ENCODE measurements at regions not wholly inside any gene's neighbourhood (a gene's known extent, or its start where the extent isn't known, plus 50 kb on each side); places are given as distances from the start of the nearest gene placed in this dataset.
"Not testable (repeated sequence)": the region's sequence is repeated elsewhere in the genome, so short reads cannot be mapped to it uniquely, and the experiment has no call there.

DNA sequence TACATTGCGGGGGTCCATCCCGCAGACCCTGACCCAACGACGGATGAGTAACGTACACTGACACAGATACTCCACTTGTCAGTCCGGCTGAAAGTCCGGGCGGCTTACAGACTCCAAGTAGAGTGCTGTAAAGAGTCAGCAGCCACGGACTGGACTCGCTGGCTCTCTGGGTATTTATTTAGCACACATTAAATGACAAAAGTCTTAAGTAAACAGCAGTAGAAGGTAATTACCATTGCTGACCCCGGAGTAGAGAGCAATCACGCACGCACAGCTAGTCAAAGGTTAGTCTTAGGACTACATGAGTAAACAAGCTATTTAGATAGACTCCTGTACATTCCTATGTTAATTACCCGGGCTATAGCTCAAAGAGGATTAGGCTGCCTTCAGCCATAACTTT lies 780.9 kb downstream of the RPS29 start:
- DNase-seq = no peak

GRCh38 chr14:48792376-48793024 lies 793.7 kb downstream of the RPS29 start:
- DNase-seq = no peak

- DNase-seq = no peak
Observed at GRCh38 chr14:48788771-48789170, 797.4 kb downstream of the RPS29 start.

DNA sequence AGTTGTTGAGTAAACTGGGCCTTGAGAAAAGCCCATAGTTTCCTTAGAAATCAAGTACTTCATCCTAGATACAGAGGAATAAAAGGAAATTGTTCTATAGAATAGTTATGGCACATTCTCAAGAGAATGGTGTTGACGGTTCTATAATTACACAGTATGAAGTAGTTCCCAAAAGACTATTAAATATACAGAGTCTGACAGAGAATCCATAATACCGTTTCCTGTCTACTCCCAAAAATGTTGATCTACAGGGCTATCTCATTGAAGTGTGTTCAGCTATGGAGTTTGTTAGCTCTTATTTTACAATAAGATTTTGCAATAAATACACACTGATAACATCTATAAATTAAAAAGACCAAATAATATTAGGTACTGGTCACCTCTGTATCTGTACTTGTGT lies 799.7 kb downstream of the RPS29 start:
- DNase-seq = no peak

- DNase-seq = no peak
Observed at GRCh38 chr14:48771717-48772116, 814.5 kb downstream of the RPS29 start.

GRCh38 chr14:48751293-48751692 lies 834.9 kb downstream of the RPS29 start:
- DNase-seq = no peak

DNA sequence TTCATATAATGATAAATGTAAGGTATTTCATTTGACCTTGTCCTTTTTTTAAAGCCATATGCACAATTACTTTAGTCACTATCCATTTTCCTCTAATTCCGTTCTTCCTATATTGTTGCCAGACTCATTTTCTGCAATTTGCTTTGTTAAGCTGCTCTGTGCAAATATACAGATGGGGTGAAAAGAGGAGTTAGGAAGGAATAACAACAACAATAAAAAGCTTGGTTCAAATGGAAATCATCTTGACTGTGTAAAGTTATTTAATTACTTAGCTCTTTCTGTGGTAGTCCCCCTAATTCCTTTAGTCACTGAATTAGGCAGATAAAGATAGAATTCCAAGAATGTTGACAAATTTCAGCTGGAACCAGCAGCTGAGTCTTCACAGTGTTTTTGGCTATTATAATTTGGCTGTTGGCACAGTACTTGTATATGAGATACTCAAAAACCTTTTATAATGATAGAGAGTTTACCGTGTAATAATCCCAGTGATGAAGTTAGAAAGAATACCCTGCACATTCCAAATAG lies 838.0 kb downstream of the RPS29 start:
- DNase-seq = peak; percentile 20

DNA sequence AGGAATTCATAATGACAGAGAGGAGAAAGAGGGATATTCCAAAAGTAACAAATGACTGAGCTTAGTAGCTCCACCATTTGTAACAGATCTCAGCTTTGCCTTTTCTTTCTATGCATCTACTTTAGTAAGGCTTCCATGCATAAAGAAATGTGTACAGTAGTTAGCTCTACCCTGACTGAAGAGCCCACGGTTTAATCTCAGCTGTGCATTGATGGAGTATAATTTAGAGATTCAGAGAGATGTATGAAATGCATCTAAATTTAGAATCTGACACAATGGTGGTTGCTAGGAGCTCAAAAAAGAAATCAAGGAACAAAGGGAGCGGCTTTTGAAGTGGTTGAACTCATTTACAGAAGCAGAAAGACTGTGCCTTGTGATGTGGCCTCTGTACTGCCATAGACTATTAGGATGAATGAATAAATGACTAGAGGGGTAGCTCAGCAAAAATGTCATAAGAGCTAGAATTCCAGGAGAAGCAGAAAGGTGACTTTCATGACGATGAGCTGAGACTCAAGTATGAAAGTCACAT lies 838.6 kb downstream of the RPS29 start:
- DNase-seq = no peak

DNA sequence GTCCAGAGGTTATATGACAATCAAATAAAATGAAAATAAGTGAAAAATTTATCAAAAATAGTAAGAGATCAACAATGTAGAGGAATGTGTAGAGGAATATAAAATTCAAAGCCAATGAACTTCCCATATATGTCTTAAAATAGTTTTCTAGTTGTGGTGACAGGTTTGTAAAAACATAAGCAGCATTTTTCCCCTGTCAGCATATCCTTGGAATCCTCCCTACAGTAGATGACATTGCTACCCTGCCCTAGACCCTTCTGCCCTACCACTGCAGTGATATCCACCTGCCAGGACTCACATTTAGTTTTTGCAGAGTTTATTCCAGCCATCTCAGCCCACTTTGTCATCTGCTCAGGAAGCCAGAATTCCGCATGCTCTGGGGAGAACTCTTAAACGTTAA lies 842.0 kb downstream of the RPS29 start:
- no peak for DNase-seq

GRCh38 chr14:48738186-48738925 lies 847.8 kb downstream of the RPS29 start:
- peak; percentile 85 for DNase-seq

DNA sequence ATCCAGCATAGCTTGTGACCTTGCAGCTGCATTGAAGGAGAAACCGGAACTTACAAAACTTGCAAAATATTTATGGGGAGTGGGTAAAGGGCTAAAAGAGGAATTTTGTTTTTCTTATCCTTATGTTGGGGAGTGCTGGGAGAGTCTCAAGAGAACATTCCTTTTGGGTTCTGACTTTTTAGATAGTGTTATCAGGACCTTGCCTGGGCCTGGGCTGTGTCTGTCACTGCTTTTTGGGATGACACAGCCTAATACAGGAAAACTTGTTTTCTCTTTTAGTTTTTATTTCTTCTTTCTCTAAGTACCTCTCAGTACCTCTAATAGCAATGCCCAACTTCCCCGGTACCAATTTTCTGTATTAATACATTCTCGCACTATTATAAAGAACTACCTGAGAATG lies 850.6 kb downstream of the RPS29 start:
- no peak for DNase-seq

DNA sequence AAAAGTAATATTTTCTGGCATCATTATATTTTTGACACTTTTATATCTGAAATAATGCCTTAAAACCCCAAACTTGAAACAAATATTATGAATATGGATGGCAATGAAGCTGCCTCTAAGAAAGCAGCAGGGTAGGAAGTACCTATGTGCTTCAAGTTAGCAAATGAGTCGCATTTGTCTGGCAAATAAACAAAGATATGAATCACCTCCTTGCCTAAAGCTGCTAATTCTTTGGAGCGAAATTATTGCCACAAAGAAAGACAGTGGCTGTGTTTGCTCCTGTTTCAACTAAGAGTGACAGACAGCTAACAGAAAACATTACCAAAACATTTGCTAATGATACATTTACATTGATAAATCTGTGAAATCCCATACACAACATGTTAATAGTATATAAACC lies 854.9 kb downstream of the RPS29 start:
- DNase-seq = no peak

- no peak for DNase-seq
Observed at GRCh38 chr14:48726080-48726642, 860.0 kb downstream of the RPS29 start.

DNA sequence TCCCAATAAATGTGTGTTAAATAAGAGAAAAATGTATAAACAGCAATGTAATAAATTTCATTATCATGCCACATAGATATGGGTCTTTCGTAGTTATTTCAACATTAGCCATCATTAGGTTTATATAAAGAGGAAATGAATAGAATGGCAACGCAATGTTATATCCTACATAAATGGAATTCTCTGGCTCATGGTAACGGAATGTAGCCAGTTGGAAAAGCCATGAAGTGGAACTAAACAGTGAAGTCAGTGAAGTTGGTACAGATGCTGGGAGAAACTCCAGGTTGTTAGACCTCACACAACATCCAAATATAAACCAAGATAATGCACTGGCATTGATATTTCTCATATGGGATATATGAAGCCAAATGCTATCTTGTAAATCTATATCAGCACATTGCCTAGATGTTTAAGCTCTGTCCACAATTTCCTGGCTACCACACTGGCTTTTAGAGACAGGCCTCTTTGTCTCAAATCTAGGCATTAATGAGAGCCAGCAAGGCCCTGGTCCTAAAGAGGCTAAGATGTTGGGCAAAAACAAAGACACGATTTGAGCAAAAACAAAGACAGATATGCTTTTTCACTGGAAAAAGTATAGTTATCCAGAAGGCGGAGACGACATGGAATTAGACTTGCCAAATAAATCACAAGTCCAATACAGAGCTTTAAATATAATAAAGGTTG lies 861.0 kb downstream of the RPS29 start:
- DNase-seq = no peak

GRCh38 chr14:48723841-48724495 lies 862.2 kb downstream of the RPS29 start:
- no peak for DNase-seq

DNA sequence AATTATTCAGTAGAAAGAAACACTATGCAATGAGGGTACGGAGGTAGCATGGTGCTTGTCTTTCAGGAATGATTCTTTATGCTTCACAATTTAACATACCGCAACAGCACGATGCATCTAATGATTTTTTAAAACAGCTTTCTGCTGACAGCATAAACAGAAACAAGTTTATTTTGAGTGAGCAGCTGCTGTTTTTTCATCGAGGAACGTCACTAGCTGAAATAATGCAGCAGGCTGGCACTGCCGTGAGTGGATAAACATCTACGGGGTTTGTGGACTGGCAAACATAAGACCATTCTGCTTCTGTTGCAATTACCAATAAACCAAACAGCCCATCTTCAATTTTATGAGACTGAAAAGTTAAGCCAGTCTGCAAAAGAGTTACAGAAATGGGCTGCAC lies 871.8 kb downstream of the RPS29 start:
- no peak for DNase-seq

DNA sequence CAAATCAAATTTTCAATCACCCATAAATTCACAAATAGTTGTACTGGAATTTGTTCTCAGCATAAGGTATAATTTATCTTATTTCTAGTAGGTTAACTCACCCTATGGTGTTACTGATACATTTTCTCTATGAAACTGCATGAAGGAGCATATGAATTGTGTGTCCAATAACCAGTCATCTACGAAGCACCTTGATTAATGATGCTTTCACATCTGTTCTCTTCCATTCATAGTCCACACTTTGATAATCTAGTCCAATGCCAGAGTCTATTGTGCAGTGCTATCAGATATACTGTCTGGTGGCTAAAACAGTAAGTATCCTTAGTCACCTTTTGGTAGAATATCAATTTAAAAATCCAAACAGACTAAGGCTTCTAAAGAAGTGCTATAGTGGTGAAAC lies 876.0 kb downstream of the RPS29 start:
- DNase-seq = no peak

GRCh38 chr14:48709277-48709785 lies 876.8 kb downstream of the RPS29 start:
- no peak for DNase-seq

DNA sequence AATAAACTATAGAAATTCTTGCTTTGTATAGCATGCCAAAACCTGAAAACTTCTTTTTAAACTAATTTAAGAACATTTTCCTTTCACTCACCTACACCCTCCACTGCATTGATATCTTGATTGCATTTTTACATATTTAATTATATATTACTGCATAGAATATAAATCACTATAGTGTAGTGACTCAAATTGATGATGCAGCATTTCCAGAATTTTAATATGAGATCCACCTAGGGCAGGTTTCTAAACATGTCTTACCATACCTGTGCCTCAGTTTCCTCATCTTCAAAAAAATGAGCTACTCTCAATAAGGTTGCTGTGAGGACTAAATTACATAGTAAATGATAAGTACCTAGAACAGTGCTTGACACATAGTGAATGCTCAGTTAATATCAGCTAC lies 881.5 kb downstream of the RPS29 start:
- DNase-seq = no peak

DNA sequence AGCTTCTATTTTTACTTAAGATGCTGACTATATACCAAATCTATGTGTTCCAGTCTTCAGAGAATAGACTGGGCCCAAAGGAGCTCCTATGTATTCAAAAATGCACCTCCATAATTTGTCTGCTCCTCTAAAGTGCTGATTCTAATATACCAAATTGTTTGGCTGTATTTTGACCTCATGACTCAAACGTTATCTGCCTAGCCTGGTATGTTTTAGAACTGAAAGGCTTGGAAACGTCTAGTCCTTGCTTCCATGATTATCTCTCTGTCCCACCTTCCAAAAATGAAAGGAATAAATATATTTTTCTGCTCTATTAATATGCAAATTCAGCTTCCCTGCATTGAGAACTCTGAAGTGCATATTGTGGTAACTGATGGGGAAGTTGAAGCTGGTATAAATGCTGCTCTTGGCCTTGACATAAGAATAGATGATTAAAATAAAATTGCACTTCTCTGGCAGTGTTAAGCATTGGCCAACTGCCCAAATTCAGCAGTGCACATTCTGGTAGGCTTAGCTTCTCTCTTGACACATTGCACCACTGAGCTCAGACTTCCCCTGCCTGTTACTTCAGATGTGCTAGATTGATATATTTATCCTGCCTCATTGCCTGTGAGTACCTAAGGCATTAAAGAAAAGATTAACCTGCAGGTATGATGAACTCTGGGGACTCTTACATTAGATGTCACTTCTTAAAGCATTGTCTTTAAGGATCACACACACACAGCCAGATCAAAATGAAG lies 882.3 kb downstream of the RPS29 start:
- no peak for DNase-seq

GRCh38 chr14:48697362-48697761 lies 888.8 kb downstream of the RPS29 start:
- not testable (repeated sequence) for DNase-seq

GRCh38 chr14:48693793-48694192 lies 892.4 kb downstream of the RPS29 start:
- no peak for DNase-seq
